ENCODE measurements at regions not wholly inside any gene's neighbourhood (a gene's known extent, or its start where the extent isn't known, plus 50 kb on each side); places are given as distances from the start of the nearest gene placed in this dataset.

DNA sequence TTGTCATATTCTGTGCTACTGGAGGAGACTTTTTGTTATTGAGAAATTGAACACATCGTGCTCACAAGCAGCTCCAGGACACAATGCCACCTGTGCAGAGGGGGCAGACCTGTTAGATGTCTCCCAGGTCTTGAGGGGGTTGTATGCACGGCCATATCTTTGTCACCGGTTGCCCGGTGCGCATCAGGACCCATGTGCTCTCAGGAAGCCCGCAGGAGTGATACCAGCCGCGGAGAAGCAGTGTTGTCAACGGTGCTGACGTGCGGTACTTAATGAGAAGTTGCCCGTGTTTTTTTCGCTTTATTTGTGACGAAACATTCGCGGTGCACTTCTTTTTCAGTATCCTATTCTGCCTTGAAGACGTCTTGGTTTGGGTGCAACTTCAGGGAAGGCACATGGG is 128.2 kb upstream of the RTL1 start:
- H3K27ac Mint-ChIP-seq = no peak overlapping the region
- H3K4me1 Mint-ChIP-seq = no peaks in the 10 kb centered on the region
- DNase-seq = no peak
- ATAC-seq (ENCODE audit: low read depth in 2 of 2) = no peak
- no peaks in the 10 kb centered on the region for H3K36me3 Mint-ChIP-seq
- peaks cover 0 to 9% (median 0%) of the 10 kb centered on the region in 7 donors for H3K9me3 Mint-ChIP-seq
- H3K27me3 Mint-ChIP-seq = no peaks in the 10 kb centered on the region
- H3K4me3 Mint-ChIP-seq = no peak overlapping the region

GRCh38 chr14:101032433-101032832 is 128.9 kb upstream of the RTL1 start:
- Mint-ChIP-seq H3K27me3 (peaks cover 0 to 2% (median 0%) of the 10 kb centered on the region in 3 donors), H3K4me3 (no peak overlapping the region), H3K27ac (no peak overlapping the region), H3K4me1 (no peaks in the 10 kb centered on the region), H3K36me3 (no peaks in the 10 kb centered on the region), H3K9me3 (peaks cover 0 to 9% (median 0%) of the 10 kb centered on the region in 7 donors)
- ATAC-seq (ENCODE audit: low read depth in 2 of 2) = no peak
- no peak for DNase-seq

GRCh38 chr14:101033006-101033405 is 129.5 kb upstream of the RTL1 start:
- no peak for DNase-seq
- no peak for ATAC-seq (ENCODE audit: low read depth in 2 of 2)
- H3K4me1 Mint-ChIP-seq = no peaks in the 10 kb centered on the region
- H3K27ac Mint-ChIP-seq = no peak overlapping the region
- H3K9me3 Mint-ChIP-seq = peaks cover 0 to 9% (median 0%) of the 10 kb centered on the region in 7 donors
- no peak overlapping the region for H3K4me3 Mint-ChIP-seq
- H3K27me3 Mint-ChIP-seq = peaks cover 0 to 7% (median 0%) of the 10 kb centered on the region in 3 donors
- no peaks in the 10 kb centered on the region for H3K36me3 Mint-ChIP-seq

GRCh38 chr14:101033446-101034165 is 130.1 kb upstream of the RTL1 start:
- Mint-ChIP-seq H3K4me3 (no peak overlapping the region), H3K27ac (no peak overlapping the region), H3K4me1 (no peaks in the 10 kb centered on the region), H3K36me3 (no peaks in the 10 kb centered on the region), H3K9me3 (peaks cover 0 to 9% (median 0%) of the 10 kb centered on the region in 7 donors), H3K27me3 (peaks cover 0 to 7% (median 0%) of the 10 kb centered on the region in 3 donors)
- ATAC-seq (ENCODE audit: low read depth in 2 of 2) = no peak
- DNase-seq = no peak

DNA sequence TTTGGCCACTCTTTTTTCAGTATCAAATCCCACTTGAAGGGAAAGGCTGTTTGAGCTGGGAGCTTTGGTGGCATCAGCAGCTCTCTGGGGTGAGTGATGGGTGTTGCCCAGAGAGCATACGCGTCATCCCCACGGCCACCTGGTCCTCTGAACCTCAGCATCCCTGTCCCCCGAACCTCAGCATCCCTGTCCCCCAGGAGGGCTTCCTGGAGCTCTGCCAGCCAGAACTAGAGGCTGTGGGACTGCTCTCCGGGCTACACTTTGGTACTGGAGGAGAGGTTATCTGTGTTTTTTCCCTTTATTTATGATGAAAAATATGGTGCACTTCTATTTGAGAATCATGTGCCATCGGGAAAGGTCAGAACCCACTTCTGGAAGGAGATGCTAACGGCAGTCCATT is 131.5 kb upstream of the RTL1 start:
- DNase-seq = no peak
- Mint-ChIP-seq H3K9me3 (peaks cover 0 to 8% (median 0%) of the 10 kb centered on the region in 7 donors), H3K4me1 (no peaks in the 10 kb centered on the region), H3K36me3 (no peaks in the 10 kb centered on the region), H3K27ac (no peak overlapping the region), H3K4me3 (no peak overlapping the region), H3K27me3 (peaks cover 0 to 7% (median 0%) of the 10 kb centered on the region in 3 donors)
- no peak for ATAC-seq (ENCODE audit: low read depth in 2 of 2)

DNA sequence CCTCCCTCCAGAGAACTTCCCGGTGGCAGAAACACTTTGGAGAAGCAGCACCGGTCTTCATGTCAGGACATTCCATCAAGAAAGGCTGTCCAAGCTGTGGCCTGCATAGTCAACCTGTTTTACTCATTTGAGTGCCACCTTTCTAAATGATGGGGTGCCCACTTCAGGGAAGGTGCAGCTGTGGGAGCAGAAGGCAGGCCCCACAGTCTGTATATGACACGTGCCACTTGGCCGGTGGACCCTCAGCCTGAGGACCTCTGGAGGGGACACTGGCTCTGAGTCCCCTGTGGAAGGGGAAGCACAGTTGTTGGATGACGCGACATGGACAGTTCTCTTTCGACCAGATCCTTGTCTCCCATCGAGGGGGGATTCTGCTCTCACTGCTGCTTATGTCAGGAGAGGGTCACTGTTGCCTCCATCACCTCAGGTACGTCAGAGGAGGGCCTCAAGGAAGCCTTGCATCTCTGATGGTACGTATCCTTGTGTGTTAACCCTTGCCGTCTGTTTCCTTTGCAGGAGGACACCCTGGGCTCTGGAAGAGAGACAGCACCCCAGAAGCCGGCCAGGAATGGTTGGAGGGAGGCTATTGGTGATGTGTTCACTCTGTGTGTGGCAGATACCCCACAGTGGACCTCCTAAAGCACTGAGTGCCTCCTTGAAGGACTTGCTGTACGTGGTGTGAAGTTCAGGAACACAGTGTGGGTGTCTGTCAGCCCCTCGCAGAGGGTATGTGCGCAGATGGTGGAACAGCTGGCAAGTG is 132.1 kb upstream of the RTL1 start:
- H3K4me3 Mint-ChIP-seq = no peak overlapping the region
- no peak overlapping the region for H3K27ac Mint-ChIP-seq
- no peaks in the 10 kb centered on the region for H3K4me1 Mint-ChIP-seq
- DNase-seq = no peak
- H3K9me3 Mint-ChIP-seq = peaks cover 0 to 8% (median 0%) of the 10 kb centered on the region in 7 donors
- H3K36me3 Mint-ChIP-seq = no peaks in the 10 kb centered on the region
- H3K27me3 Mint-ChIP-seq = peaks cover 0 to 7% (median 0%) of the 10 kb centered on the region in 3 donors
- ATAC-seq (ENCODE audit: low read depth in 2 of 2) = no peak

- Mint-ChIP-seq H3K36me3 (no peaks in the 10 kb centered on the region), H3K27me3 (peaks cover 0 to 7% (median 0%) of the 10 kb centered on the region in 3 donors), H3K4me3 (peak overlapping the region in 1 of 8 donors; percentile 56), H3K9me3 (peaks cover 0 to 6% (median 0%) of the 10 kb centered on the region in 7 donors), H3K4me1 (no peaks in the 10 kb centered on the region), H3K27ac (no peak overlapping the region)
- DNase-seq (no peak), ATAC-seq (ENCODE audit: low read depth in 2 of 2) (no peak)
Observed at GRCh38 chr14:101037021-101037817, 133.7 kb upstream of the RTL1 start.

DNA sequence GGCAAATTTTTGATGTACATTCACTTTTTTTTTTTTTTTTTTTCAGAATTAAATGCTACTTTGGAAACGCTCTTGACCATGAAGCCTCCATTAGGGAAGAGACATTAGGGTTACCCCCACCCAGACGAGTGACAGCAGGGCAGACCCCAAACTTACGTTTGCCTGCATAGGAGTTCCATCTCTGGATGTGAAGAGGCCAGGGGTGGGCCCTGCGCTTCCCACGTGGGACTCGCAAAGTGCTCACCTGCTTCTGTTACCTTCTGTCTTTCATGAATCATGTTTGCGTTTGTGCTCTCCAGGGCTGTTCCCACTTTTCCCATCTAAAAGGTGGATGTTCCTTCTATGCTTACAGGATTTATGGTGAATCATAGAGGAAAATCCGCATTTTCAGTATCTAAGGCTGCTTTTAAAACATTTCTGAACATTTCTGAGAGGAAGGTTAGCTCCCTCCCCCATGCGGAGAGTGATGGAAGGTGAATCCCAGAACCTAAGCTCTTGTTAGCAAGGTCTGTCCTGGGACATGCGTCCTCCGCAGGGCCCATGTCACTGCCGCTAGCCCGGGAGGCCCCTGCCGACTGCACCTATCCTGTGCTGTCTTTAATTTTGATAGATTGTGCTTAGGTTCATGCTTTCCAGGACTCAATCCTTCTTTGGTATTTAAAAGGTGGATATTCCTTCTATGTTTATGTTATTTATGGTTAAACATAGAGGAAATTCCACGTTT is 135.7 kb upstream of the RTL1 start:
- Mint-ChIP-seq H3K27me3 (peaks cover 0 to 7% (median 0%) of the 10 kb centered on the region in 3 donors), H3K9me3 (peaks cover 0 to 4% (median 0%) of the 10 kb centered on the region in 7 donors)

DNA sequence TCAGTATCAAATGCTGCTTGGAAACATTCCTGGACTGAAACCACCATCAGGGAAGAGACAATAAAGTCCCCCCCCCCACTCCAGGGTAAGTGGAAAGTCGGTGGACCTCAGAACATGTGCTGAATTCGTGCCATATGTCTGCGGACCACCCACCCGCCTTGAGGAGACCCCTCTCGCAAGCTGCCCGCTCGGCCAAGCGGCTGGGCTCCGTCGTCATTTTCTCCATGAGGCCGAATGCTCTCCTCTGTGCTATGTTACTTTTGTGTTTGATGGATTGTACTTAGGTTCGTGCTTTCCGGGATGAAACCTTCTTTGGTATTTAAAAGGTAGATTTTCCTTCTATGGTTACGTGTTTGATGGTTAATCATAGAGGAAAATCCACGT is 136.2 kb upstream of the RTL1 start:
- Mint-ChIP-seq H3K36me3 (no peaks in the 10 kb centered on the region), H3K9me3 (peaks cover 0 to 4% (median 0%) of the 10 kb centered on the region in 7 donors), H3K4me3 (no peak overlapping the region), H3K4me1 (no peaks in the 10 kb centered on the region), H3K27me3 (peaks cover 0 to 7% (median 0%) of the 10 kb centered on the region in 3 donors), H3K27ac (no peak overlapping the region)
- DNase-seq (no peak), ATAC-seq (ENCODE audit: low read depth in 2 of 2) (no peak)

More for the DNA sequence above, 135.7 kb upstream of the RTL1 start:
- H3K36me3 Mint-ChIP-seq = no peaks in the 10 kb centered on the region
- no peaks in the 10 kb centered on the region for H3K4me1 Mint-ChIP-seq
- ATAC-seq (ENCODE audit: low read depth in 2 of 2) (no peak), DNase-seq (no peak)
- peak overlapping the region in 1 of 8 donors; percentile 47 for H3K4me3 Mint-ChIP-seq
- no peak overlapping the region for H3K27ac Mint-ChIP-seq

DNA sequence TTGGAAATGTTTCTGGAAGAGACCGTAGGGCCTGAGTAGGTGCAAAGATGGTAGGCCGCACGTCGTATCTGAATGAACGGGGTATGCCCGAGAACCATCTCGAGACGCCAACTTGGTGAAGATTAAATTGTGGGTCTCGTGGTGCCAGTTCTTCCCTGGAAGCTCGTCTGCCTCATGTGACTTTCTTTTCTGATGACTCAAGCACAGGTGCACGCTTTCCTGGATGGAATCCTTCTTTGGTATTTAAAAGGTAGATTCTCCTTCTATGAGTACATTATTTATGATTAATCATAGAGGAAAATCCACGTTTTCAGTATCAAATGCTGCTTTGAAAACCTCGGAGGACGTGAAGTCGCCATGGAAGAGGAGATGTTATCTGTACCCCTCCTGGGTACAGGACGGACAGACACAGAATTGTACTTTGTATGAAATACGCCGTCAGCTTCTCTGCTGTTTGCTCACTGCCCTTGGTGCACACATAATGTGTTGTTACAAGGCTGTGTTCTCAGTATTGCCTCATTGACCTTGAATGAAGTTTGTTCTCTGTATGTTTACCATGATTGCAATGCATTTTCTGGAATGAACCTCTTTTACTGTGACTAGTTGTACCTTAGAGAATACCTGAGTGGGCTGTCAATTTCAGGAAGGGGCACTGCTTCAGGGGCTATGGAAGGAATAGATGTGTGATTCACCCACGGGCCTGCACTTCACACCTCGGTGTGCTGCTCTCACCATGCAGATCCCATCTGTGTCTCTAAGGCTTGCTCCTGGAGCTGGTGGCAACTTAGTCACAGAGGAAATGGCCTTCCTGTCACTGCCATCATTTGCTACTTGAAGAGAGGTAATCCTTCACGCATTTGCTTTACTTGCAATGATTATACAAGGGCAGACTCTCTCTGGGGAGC is 137.3 kb upstream of the RTL1 start:
- H3K4me3 Mint-ChIP-seq = no peak overlapping the region
- H3K27me3 Mint-ChIP-seq = peaks cover 0 to 7% (median 0%) of the 10 kb centered on the region in 3 donors
- H3K9me3 Mint-ChIP-seq = peaks cover 0 to 4% (median 0%) of the 10 kb centered on the region in 7 donors
- no peak for ATAC-seq (ENCODE audit: low read depth in 2 of 2)
- H3K27ac Mint-ChIP-seq = no peak overlapping the region
- H3K36me3 Mint-ChIP-seq = no peaks in the 10 kb centered on the region
- no peaks in the 10 kb centered on the region for H3K4me1 Mint-ChIP-seq
- no peak for DNase-seq

DNA sequence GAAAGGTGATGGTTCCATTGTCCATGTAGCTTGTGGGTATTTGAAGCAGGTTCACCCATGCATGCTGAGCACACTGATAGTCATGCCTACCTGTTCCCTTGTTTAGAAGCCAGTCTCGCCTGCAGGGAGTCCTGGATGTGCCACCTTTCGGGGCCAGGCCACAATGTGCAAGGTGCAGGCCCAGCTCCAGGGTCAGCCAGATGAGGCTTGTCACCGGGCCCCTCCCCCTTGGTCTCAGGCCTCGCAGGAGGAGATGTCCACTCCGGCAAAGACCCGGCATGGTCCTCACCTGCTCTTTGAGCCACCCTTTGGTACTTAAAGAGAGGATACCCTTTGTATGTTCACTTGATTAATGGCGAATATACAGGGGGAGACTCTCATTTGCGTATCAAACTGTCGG is 140.4 kb upstream of the RTL1 start:
- DNase-seq (no peak), ATAC-seq (ENCODE audit: low read depth in 2 of 2) (no peak)
- Mint-ChIP-seq H3K4me3 (no peak overlapping the region), H3K27me3 (no peaks in the 10 kb centered on the region), H3K27ac (no peak overlapping the region), H3K4me1 (no peaks in the 10 kb centered on the region), H3K36me3 (no peaks in the 10 kb centered on the region), H3K9me3 (no peaks in the 10 kb centered on the region)

DNA sequence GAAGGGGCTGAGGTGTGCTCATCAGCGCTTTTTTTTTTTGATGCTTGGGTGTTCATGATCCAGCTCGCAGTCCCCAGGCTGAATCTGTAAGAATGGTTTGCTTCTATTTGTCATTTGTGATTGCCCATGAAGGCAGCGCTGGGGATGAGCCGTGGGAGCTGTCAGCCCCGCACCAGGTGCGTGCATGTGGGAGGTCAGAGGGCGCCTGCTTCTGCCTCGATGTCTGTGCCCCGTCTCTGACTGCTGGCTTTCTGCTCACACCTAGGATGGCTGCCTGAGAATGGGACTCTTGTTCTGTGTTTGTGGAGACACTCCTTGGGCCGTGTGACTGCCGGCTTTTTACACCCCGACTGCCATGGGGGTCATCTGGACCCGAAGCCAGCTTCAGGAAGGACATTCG is 141.2 kb upstream of the RTL1 start:
- Mint-ChIP-seq H3K36me3 (no peaks in the 10 kb centered on the region), H3K9me3 (peaks cover 0 to 1% (median 0%) of the 10 kb centered on the region in 7 donors), H3K4me1 (no peaks in the 10 kb centered on the region), H3K27me3 (no peaks in the 10 kb centered on the region), H3K4me3 (no peak overlapping the region), H3K27ac (no peak overlapping the region)
- DNase-seq = no peak
- no peak for ATAC-seq (ENCODE audit: low read depth in 2 of 2)

All from naive B cell (primary cell).